H1 (cell line): ENCODE measurements at regions not wholly inside any gene's neighbourhood (a gene's known extent, or its start where the extent isn't known, plus 50 kb on each side); places are given as distances from the start of the nearest gene placed in this dataset.

Experiments used
- CTCF ChIA-PET: fragments of 300-600 bp; sonication (Branson Sonifier 250); formaldehyde crosslinking; loops from one replicate; lab custom pipeline; 2021; ENCODE audit not compliant: partially characterized antibody; lab: Charles Lee
- POLR2A ChIA-PET: fragments of 300-600 bp; sonication (Branson Sonifier 250); formaldehyde crosslinking; loops from one replicate; lab custom pipeline; 2021; ENCODE audit warnings: inconsistent platforms; ENCODE audit not compliant: partially characterized antibody; lab: Charles Lee
- DNase-seq, 2 experiments: peaks; one replicate each; pipeline versions ENCODE4 v3.0.0 to v3.0.0-alpha.2; 2010 to 2022; ENCODE audit warnings: low spot score in 2 of 2, low read depth in 1 of 2, mixed read lengths in 1 of 2
- FAIRE-seq: peaks from 2 replicates; lab custom pipeline; 2011; peaks lifted over from hg19 to GRCh38; lab: Jason Lieb, UNC
- H2AFZ ChIP-seq: 2 replicates; pipeline ENCODE4 v1.8.1; 2012; ENCODE audit warnings: low read length, inconsistent platforms
- H2AK5ac ChIP-seq: 2 replicates; pipeline ENCODE4 v1.6.1; 2013; ENCODE audit warnings: low read depth, low read length
- H2BK120ac ChIP-seq: replicated peaks from 2 replicates; pipeline ENCODE3; 2013; ENCODE audit warnings: low read depth, low read length, inconsistent platforms
- H2BK12ac ChIP-seq: 2 replicates; pipeline ENCODE4 v1.6.1; 2013; ENCODE audit warnings: low read depth, low read length
- H2BK15ac ChIP-seq: 2 replicates; pipeline ENCODE4 v1.6.1; 2013; ENCODE audit warnings: low read length
- H2BK20ac ChIP-seq: 2 replicates; pipeline ENCODE4 v1.6.1; 2013; ENCODE audit warnings: low read length
- H2BK5ac ChIP-seq: 2 replicates; pipeline ENCODE4 v1.6.1; 2013; ENCODE audit warnings: low read depth, low read length
- H3K14ac ChIP-seq: 2 replicates; pipeline ENCODE4 v1.6.1; 2013; ENCODE audit warnings: inconsistent platforms; ENCODE audit not compliant: insufficient read length
- H3K18ac ChIP-seq: 2 replicates; pipeline ENCODE4 v1.6.1; 2013; ENCODE audit warnings: low read length; ENCODE audit errors: extremely low read depth
- H3K23ac ChIP-seq: 2 replicates; pipeline ENCODE4 v1.6.1; 2013; ENCODE audit warnings: inconsistent platforms; ENCODE audit not compliant: insufficient read length
- H3K23me2 ChIP-seq: 2 replicates; pipeline ENCODE4 v1.6.1; 2013; ENCODE audit warnings: low read depth, low read length
- H3K27ac ChIP-seq: 2 replicates; pipeline ENCODE4 v1.6.1; 2011; ENCODE audit warnings: low read depth, low read length, inconsistent platforms
- H3K27me3 ChIP-seq, 4 experiments: replicated peaks in 1 of 4; 1 replicate in 1 of 4; 2 replicates in 3 of 4; pipeline versions ENCODE4 v1.6.1 to v1.8.1; 2011 to 2013; ENCODE audit warnings: low read length in 3 of 4, mild to moderate bottlenecking in 3 of 4, inconsistent platforms in 2 of 4, mixed read lengths in 2 of 4, moderate library complexity in 1 of 4; ENCODE audit not compliant: control insufficient read depth in 3 of 4, insufficient read depth in 3 of 4; ENCODE audit errors: extremely low read depth in 1 of 4
- H3K36me3 ChIP-seq, 4 experiments: 2 replicates each; pipeline versions ENCODE4 v1.6.1 to v1.8.1; 2011 to 2013; ENCODE audit warnings: mild to moderate bottlenecking in 4 of 4, low read length in 3 of 4, moderate library complexity in 2 of 4, control low read depth in 1 of 4, inconsistent platforms in 1 of 4; ENCODE audit not compliant: insufficient read depth in 4 of 4, control insufficient read depth in 2 of 4
- H3K4ac ChIP-seq: replicated peaks from 2 replicates; pipeline ENCODE3; 2013; ENCODE audit warnings: low read length, low read depth, mixed read lengths, inconsistent platforms; ENCODE audit not compliant: insufficient read length
- H3K4me1 ChIP-seq, 4 experiments: replicated peaks in 1 of 4; 1 replicate in 1 of 4; 2 replicates in 3 of 4; pipeline versions ENCODE4 v1.6.1 to v1.8.1; 2011 to 2013; ENCODE audit warnings: low read length in 3 of 4, inconsistent platforms in 2 of 4, mixed read lengths in 1 of 4; ENCODE audit not compliant: insufficient read depth in 4 of 4, control insufficient read depth in 3 of 4
- H3K4me2 ChIP-seq, 2 experiments: 2 replicates each; pipeline versions ENCODE4 v1.6.1 to v1.8.1; 2011 to 2013; ENCODE audit warnings: low read depth in 2 of 2, low read length in 2 of 2, control low read depth in 1 of 2, inconsistent platforms in 1 of 2, mild to moderate bottlenecking in 1 of 2; ENCODE audit not compliant: insufficient read depth in 1 of 2
- H3K4me3 ChIP-seq, 4 experiments: fragments of 200-600, 300-600 bp in 1 of 4; sonication (generic), shearing (Covaris generic), sonication (Bioruptor Twin) in 1 of 4; 2 replicates each; pipeline versions ENCODE4 v1.5.1 to v1.8.1; 2011 to 2016; ENCODE audit warnings: low read length in 4 of 4, low read depth in 3 of 4, control low read depth in 2 of 4, inconsistent platforms in 2 of 4, mild to moderate bottlenecking in 2 of 4, mixed read lengths in 1 of 4, moderate library complexity in 1 of 4; ENCODE audit not compliant: insufficient read depth in 2 of 4; ENCODE audit errors: extremely low read depth in 1 of 4
- H3K56ac ChIP-seq: replicated peaks from 2 replicates; pipeline ENCODE3; 2013; ENCODE audit warnings: low read depth, mild to moderate bottlenecking, mixed read lengths, low read length, inconsistent platforms; ENCODE audit not compliant: insufficient read length
- H3K79me1 ChIP-seq: 2 replicates; pipeline ENCODE4 v1.6.1; 2013; ENCODE audit warnings: low read depth, low read length, control low read depth
- H3K79me2 ChIP-seq, 2 experiments: 2 replicates each; pipeline versions ENCODE4 v1.6.1 to v1.8.1; 2012 to 2013; ENCODE audit warnings: low read length in 2 of 2, mild to moderate bottlenecking in 2 of 2, inconsistent platforms in 1 of 2; ENCODE audit not compliant: insufficient read depth in 2 of 2, control insufficient read depth in 1 of 2
- H3K9ac ChIP-seq, 4 experiments: replicated peaks in 1 of 4; 1 replicate in 1 of 4; 2 replicates in 3 of 4; pipeline versions ENCODE4 v1.6.1 to v1.8.1; 2011 to 2013; ENCODE audit warnings: low read depth in 3 of 4, low read length in 3 of 4, control low read depth in 2 of 4, mild to moderate bottlenecking in 2 of 4, moderate library complexity in 2 of 4, inconsistent platforms in 1 of 4; ENCODE audit errors: extremely low read depth in 1 of 4
- H3K9me3 ChIP-seq, 2 experiments: 2 replicates each; pipeline versions ENCODE4 v1.6.1 to v1.8.1; 2012 to 2013; ENCODE audit warnings: mild to moderate bottlenecking in 2 of 2, moderate library complexity in 2 of 2, control low read depth in 1 of 2, inconsistent platforms in 1 of 2, low read depth in 1 of 2, low read length in 1 of 2, mixed read lengths in 1 of 2; ENCODE audit not compliant: insufficient read depth in 2 of 2
- H4K20me1 ChIP-seq, 2 experiments: replicated peaks in 1 of 2; 2 replicates each; pipeline versions ENCODE3 to v1.8.1; 2011 to 2013; ENCODE audit warnings: inconsistent platforms in 2 of 2, low read length in 2 of 2, mild to moderate bottlenecking in 1 of 2; ENCODE audit not compliant: insufficient read depth in 2 of 2, control insufficient read depth in 1 of 2
- H4K5ac ChIP-seq: 2 replicates; pipeline ENCODE4 v1.6.1; 2013; ENCODE audit warnings: low read length, low read depth, mixed read lengths, inconsistent platforms; ENCODE audit not compliant: insufficient read length
- H4K8ac ChIP-seq: 2 replicates; pipeline ENCODE4 v1.8.0; 2013; ENCODE audit warnings: mild to moderate bottlenecking, moderate library complexity, low read length, inconsistent platforms; ENCODE audit not compliant: insufficient read depth; ENCODE audit errors: extremely low read depth
- H4K91ac ChIP-seq: replicated peaks from 2 replicates; pipeline ENCODE3; 2013; ENCODE audit warnings: low read length, mixed read lengths, inconsistent platforms; ENCODE audit not compliant: insufficient read length
- BCL11A ChIP-seq, 2 experiments: IDR thresholded peaks; one replicate each; pipeline ENCODE4 v1.6.1; 2011; ENCODE audit warnings: low read depth in 2 of 2, low read length in 2 of 2, mild to moderate bottlenecking in 2 of 2
- RBBP5 ChIP-seq: IDR thresholded peaks from 2 replicates; pipeline ENCODE4 v1.7.1; 2012; ENCODE audit warnings: low read depth, mild to moderate bottlenecking, inconsistent platforms, low read length, moderate library complexity, borderline replicate concordance
- RNF2 ChIP-seq: fragments of 200-900, 300-1000 bp; sonication (generic); IDR thresholded peaks from 2 replicates; pipeline ENCODE4 v1.7.1; 2016; ENCODE audit warnings: borderline replicate concordance, low read depth, mild to moderate bottlenecking, antibody characterized with exemption, low read length; ENCODE audit not compliant: poor library complexity, severe bottlenecking; ENCODE audit errors: missing control alignments
- ZNF274 ChIP-seq: IDR thresholded peaks from 2 replicates; pipeline ENCODE4 v1.7.0; 2012; ENCODE audit warnings: low read length, borderline replicate concordance; ENCODE audit errors: extremely low read depth
- WGBS, 2 experiments: shearing (Covaris generic) in 1 of 2; methylation state at CpG; one replicate each; pipeline versions ENCODE4 v1.1.6 to v1.1.7; 2013 to 2015; ENCODE audit warnings: low lambda C conversion rate in 2 of 2, mixed read lengths in 2 of 2, inconsistent platforms in 1 of 2, low coverage in 1 of 2, missing lambda C conversion rate in 1 of 2; ENCODE audit not compliant: insufficient replicate concordance in 2 of 2, insufficient coverage in 1 of 2, insufficient read length in 1 of 2; ENCODE audit errors: extremely low coverage in 1 of 2, missing lambda C conversion rate in 1 of 2; 5-methylcytosine and 5-hydroxymethylcytosine counted together

GRCh38 chr10:131848296-131848695, 52.5 kb upstream of the PPP2R2D start:
- Histone ChIP-seq H4K5ac (no peak overlapping the region), H3K14ac (no peak overlapping the region), H2BK20ac (no peak overlapping the region), H4K91ac (no peak overlapping the region), H3K27ac (no peak overlapping the region), H4K8ac (no peak overlapping the region), H3K36me3 (no peaks in the 10 kb centered on the region), H3K79me1 (no peaks in the 10 kb centered on the region), H2BK120ac (no peak overlapping the region), H2AK5ac (no peak overlapping the region), H3K9ac (no peak overlapping the region), H2BK5ac (no peak overlapping the region), H3K4me3 (no peak overlapping the region), H3K4me1 (no peaks in the 10 kb centered on the region; a peak in 1 of 7 replicates), H2BK12ac (no peak overlapping the region), H4K20me1 (peaks cover 0 to 1% of the 10 kb centered on the region in 2 experiments), H3K23me2 (peaks cover 6% of the 10 kb centered on the region; the same call in 1 of the 2 replicates), H3K23ac (no peak overlapping the region), H3K27me3 (no peaks in the 10 kb centered on the region), H3K79me2 (no peaks in the 10 kb centered on the region), H3K9me3 (no peaks in the 10 kb centered on the region), H3K56ac (no peak overlapping the region), H2BK15ac (no peak overlapping the region), H2AFZ (no peak overlapping the region), H3K4ac (no peak overlapping the region), H3K18ac (no peak overlapping the region), H3K4me2 (no peak overlapping the region)
- TF ChIP-seq BCL11A (IDR thresholded peaks at IDR 0.05; ENCODE audit: low read depth in 2 of 2, low read length in 2 of 2) (no peak), RBBP5 (no peak), ZNF274 (no peak), RNF2 (no peak)
- POLR2A ChIA-PET, result no interaction called here
- CTCF ChIA-PET, result interaction anchor here (1.0 kb wide), 1 partner anchor 32 kb away, joined by 3 read pairs; no protein-coding TSS in a partner anchor
- FAIRE-seq (no peak), DNase-seq (no peak)
- 89% methylated on average over 11 of the region's 11 CpGs; no CpG with 5 or more reads in 1 of the 2 experiments for WGBS, 2 experiments
